Breast epithelium (tissue), 4 donors: ENCODE measurements at regions not wholly inside any gene's neighbourhood (a gene's known extent, or its start where the extent isn't known, plus 50 kb on each side); places are given as distances from the start of the nearest gene placed in this dataset.

ENCODE experiments used
- DNase-seq, 2 donors: peaks; one replicate each; pipeline ENCODE4 v3.0.0-alpha.2; 2019; ENCODE audit warnings: low spot score in 2 of 2
- H3K27ac ChIP-seq, 2 donors: fragments of 200-600 bp; sonication (generic) in 1 of 2; one replicate each; pipeline ENCODE4 v1.5.1; 2016 to 2019; ENCODE audit warnings: mild to moderate bottlenecking in 1 of 2
- H3K27me3 ChIP-seq, 2 donors: fragments of 200-600 bp; sonication (generic) in 1 of 2; one replicate each; pipeline versions ENCODE4 v1.5.1 to v1.6.0; 2017 to 2019; ENCODE audit warnings: control low read depth in 1 of 2, mild to moderate bottlenecking in 1 of 2
- H3K36me3 ChIP-seq: fragments of 200-600 bp; one replicate; pipeline ENCODE4 v1.5.1; 2019
- H3K4me1 ChIP-seq, 2 donors: fragments of 200-600 bp; sonication (generic); one replicate each; pipeline ENCODE4 v1.5.1; 2016 to 2019; ENCODE audit warnings: control low read depth in 1 of 2
- H3K4me3 ChIP-seq, 3 donors: fragments of 200-600 bp; sonication (generic); 1 replicate in 2 of 3; 2 replicates in 1 of 3; pipeline ENCODE4 v1.5.1; 2016 to 2019; ENCODE audit warnings: mild to moderate bottlenecking in 3 of 3, moderate library complexity in 2 of 3
- H3K9me3 ChIP-seq, 2 donors: fragments of 200-600 bp; sonication (generic) in 1 of 2; one replicate each; pipeline ENCODE4 v1.5.1; 2016 to 2019; ENCODE audit warnings: control low read depth in 1 of 2
- CTCF ChIP-seq, 3 donors: fragments of 450-650 bp; IDR thresholded peaks; one replicate each; pipeline ENCODE4 v1.5.1; 2016 to 2017; ENCODE audit warnings: antibody characterized with exemption in 3 of 3, mild to moderate bottlenecking in 3 of 3, moderate library complexity in 3 of 3
- POLR2A ChIP-seq: fragments of 450-650 bp; IDR thresholded peaks from one replicate; pipeline ENCODE4 v1.6.1; 2016; ENCODE audit warnings: antibody characterized with exemption, mild to moderate bottlenecking, moderate library complexity
- POLR2AphosphoS5 ChIP-seq, 3 donors: sonication (generic); formaldehyde crosslinking; IDR thresholded peaks; one replicate each; pipeline ENCODE4 v1.6.1; 2017; ENCODE audit warnings: antibody characterized with exemption in 3 of 3
- intact Hi-C: fragments of 100-400 bp; cut with DNase I; formaldehyde crosslinking; loops from one replicate; pipeline ENCODE4 v1.15.1; 2023; ENCODE audit warnings: low total_unique reads

- H3K4me3 ChIP-seq = no peak overlapping the region
- H3K9me3 ChIP-seq = no peaks in the 10 kb centered on the region
- no peaks in the 10 kb centered on the region for H3K36me3 ChIP-seq
- intact Hi-C loops = loop anchor here (5.0 to 10.0 kb wide), 2 partner anchors 258 to 276 kb away; no protein-coding TSS in a partner anchor
- DNase-seq = peak in 1 of 2 donors; percentile 78
- H3K4me1 ChIP-seq = peaks cover 5 to 9% of the 10 kb centered on the region in 2 donors
- H3K27ac ChIP-seq = peak overlapping the region; percentile 7 to 45
- TF ChIP-seq CTCF (IDR thresholded peaks at IDR 0.05) (peak; percentile 70 to 83 (median 73)), POLR2AphosphoS5 (IDR thresholded peaks at IDR 0.05) (no peak), POLR2A (no peak)
- no peaks in the 10 kb centered on the region for H3K27me3 ChIP-seq
Measured at GRCh38 chr5:96336351-96336985, 96.6 kb downstream of the PCSK1 start.

GRCh38 chr5:96335873-96336272 lies 97.2 kb downstream of the PCSK1 start:
- H3K36me3 ChIP-seq = no peaks in the 10 kb centered on the region
- no peaks in the 10 kb centered on the region for H3K27me3 ChIP-seq
- no peak overlapping the region for H3K4me3 ChIP-seq
- no peak for DNase-seq
- TF ChIP-seq POLR2A (no peak), CTCF (IDR thresholded peaks at IDR 0.05) (no peak), POLR2AphosphoS5 (IDR thresholded peaks at IDR 0.05) (no peak)
- no peaks in the 10 kb centered on the region for H3K9me3 ChIP-seq
- H3K4me1 ChIP-seq = peaks cover 5 to 9% of the 10 kb centered on the region in 2 donors
- intact Hi-C loops = loop anchor here (5.0 to 10.0 kb wide), 2 partner anchors 259 to 276 kb away; no protein-coding TSS in a partner anchor
- H3K27ac ChIP-seq = peak overlapping the region; percentile 7 to 45

GRCh38 chr5:96333391-96333790 lies 99.7 kb downstream of the PCSK1 start:
- H3K4me1 ChIP-seq = peaks cover 0 to 9% of the 10 kb centered on the region in 2 donors
- no peak overlapping the region for H3K4me3 ChIP-seq
- intact Hi-C loops = loop anchor here (10.0 kb wide), 1 partner anchor 261 kb away; no protein-coding TSS in a partner anchor
- H3K27ac ChIP-seq = no peak overlapping the region
- no peaks in the 10 kb centered on the region for H3K36me3 ChIP-seq
- DNase-seq = no peak
- H3K27me3 ChIP-seq = no peaks in the 10 kb centered on the region
- TF ChIP-seq POLR2AphosphoS5 (IDR thresholded peaks at IDR 0.05) (no peak), POLR2A (no peak)
- H3K9me3 ChIP-seq = no peaks in the 10 kb centered on the region

GRCh38 chr5:96332535-96333366 lies 100.3 kb downstream of the PCSK1 start:
- Histone ChIP-seq H3K4me3 (no peak overlapping the region), H3K36me3 (no peaks in the 10 kb centered on the region), H3K9me3 (no peaks in the 10 kb centered on the region), H3K4me1 (peaks cover 0 to 9% of the 10 kb centered on the region in 2 donors), H3K27me3 (no peaks in the 10 kb centered on the region), H3K27ac (no peak overlapping the region)
- intact Hi-C loops = loop anchor here (10.0 kb wide), 1 partner anchor 262 kb away; no protein-coding TSS in a partner anchor
- DNase-seq = no peak
- TF ChIP-seq CTCF (IDR thresholded peaks at IDR 0.05) (no peak), POLR2AphosphoS5 (IDR thresholded peaks at IDR 0.05) (no peak), POLR2A (no peak)

- no peaks in the 10 kb centered on the region for H3K9me3 ChIP-seq
- no peak overlapping the region for H3K27ac ChIP-seq
- H3K27me3 ChIP-seq = no peaks in the 10 kb centered on the region
- peaks cover 0 to 9% of the 10 kb centered on the region in 2 donors for H3K4me1 ChIP-seq
- no peak for DNase-seq
- TF ChIP-seq POLR2AphosphoS5 (IDR thresholded peaks at IDR 0.05) (no peak), CTCF (IDR thresholded peaks at IDR 0.05) (no peak), POLR2A (no peak)
- intact Hi-C loops = loop anchor here (10.0 kb wide), 1 partner anchor 263 kb away; no protein-coding TSS in a partner anchor
- no peak overlapping the region for H3K4me3 ChIP-seq
- H3K36me3 ChIP-seq = no peaks in the 10 kb centered on the region
Measured at GRCh38 chr5:96331681-96332361, 101.2 kb downstream of the PCSK1 start.
